ENCODE measurements at regions not wholly inside any gene's neighbourhood (a gene's known extent, or its start where the extent isn't known, plus 50 kb on each side); places are given as distances from the start of the nearest gene placed in this dataset.

DNA sequence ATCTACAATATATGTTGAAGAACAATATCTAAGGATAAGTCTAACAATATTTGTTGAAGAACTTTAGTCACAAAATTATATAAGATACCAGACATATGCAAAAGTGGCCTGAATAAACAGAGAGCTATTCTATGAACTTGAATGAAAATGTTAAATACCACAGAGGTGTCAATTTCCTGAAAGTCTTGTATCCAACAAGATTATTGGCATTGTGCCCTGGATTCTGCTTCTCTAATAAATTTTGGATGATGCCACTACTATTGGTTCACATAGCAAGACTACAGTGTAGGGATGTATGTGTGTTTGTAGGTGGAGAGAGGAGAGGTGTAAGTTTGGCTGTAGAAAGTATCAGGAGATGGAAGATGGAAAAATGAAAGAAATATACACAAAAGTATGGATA, 731.8 kb upstream of the RGMB start:
- FAIRE-seq (no peak), DNase-seq (ENCODE audit: insufficient read length, low spot score) (no peak)
- TF ChIP-seq TAF1 (IDR thresholded peaks at IDR 0.05; ENCODE audit: low read depth, low read length) (no peak), POLR2AphosphoS5 (IDR thresholded peaks at IDR 0.05; ENCODE audit: low read depth, low read length) (no peak), SPI1 (IDR thresholded peaks at IDR 0.05; ENCODE audit: low read depth, low read length) (no peak), POU2F2 (IDR thresholded peaks at IDR 0.05; ENCODE audit: low read depth, low read length) (no peak), PAX5 (IDR thresholded peaks at IDR 0.05; ENCODE audit: insufficient read depth, low read length, severe bottlenecking) (no peak), POLR2A (IDR thresholded peaks at IDR 0.05; ENCODE audit: low read depth, low read length) (no peak)

DNA sequence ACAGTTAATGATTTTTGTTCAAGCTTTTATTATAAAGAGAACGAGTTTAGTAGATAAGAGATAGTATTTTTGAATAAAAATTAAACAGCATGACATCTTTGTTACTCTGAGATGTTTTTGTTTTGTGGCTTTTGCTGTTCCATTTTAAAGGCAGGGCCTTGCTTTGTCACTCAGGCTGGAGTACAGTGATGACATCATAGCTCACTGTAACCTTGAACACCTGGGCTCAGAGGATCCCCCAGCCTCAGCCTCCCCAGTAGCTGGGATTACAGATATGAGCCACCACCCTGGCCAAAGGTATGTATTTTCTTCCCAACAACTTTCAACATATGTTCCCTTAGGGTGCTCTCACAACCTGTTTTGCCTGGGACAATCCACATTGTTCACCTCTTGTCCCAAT, 730.9 kb upstream of the RGMB start:
- TF ChIP-seq SPI1 (IDR thresholded peaks at IDR 0.05; ENCODE audit: low read depth, low read length) (no peak), POU2F2 (IDR thresholded peaks at IDR 0.05; ENCODE audit: low read depth, low read length) (no peak), POLR2A (IDR thresholded peaks at IDR 0.05; ENCODE audit: low read depth, low read length) (no peak), TAF1 (IDR thresholded peaks at IDR 0.05; ENCODE audit: low read depth, low read length) (no peak), PAX5 (IDR thresholded peaks at IDR 0.05; ENCODE audit: insufficient read depth, low read length, severe bottlenecking) (no peak), POLR2AphosphoS5 (IDR thresholded peaks at IDR 0.05; ENCODE audit: low read depth, low read length) (no peak)
- FAIRE-seq: no peak
- DNase-seq (ENCODE audit: insufficient read length, low spot score): no peak

DNA sequence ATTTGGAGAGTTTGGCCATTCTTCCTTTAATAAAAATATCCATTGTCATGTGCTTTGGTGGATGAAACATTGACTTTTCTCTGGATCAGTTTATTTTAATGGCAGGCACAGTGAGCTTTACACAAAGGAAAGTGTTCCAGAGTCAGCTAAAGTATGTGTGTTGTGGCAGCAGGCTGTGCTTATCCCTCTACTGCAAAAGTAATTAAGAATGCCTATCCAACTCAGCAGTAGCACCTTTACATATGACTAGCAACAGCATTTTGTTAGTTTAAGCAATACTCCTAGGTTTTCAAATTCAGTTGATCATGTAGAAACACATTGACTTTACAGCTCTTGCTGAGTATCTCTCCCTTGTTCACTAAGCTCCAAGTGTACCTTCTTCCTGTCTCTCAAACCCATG, 730.5 kb upstream of the RGMB start:
- FAIRE-seq (no peak), DNase-seq (ENCODE audit: insufficient read length, low spot score) (no peak)
- no peak for TF ChIP-seq POLR2A (IDR thresholded peaks at IDR 0.05; ENCODE audit: low read depth, low read length)
- no peak for TF ChIP-seq POU2F2 (IDR thresholded peaks at IDR 0.05; ENCODE audit: low read depth, low read length)
- TF ChIP-seq TAF1 (IDR thresholded peaks at IDR 0.05; ENCODE audit: low read depth, low read length): no peak
- no peak for TF ChIP-seq PAX5 (IDR thresholded peaks at IDR 0.05; ENCODE audit: insufficient read depth, low read length, severe bottlenecking)
- TF ChIP-seq SPI1 (IDR thresholded peaks at IDR 0.05; ENCODE audit: low read depth, low read length): no peak
- TF ChIP-seq POLR2AphosphoS5 (IDR thresholded peaks at IDR 0.05; ENCODE audit: low read depth, low read length): no peak

GRCh38 chr5:98050583-98050982, 722.9 kb upstream of the RGMB start:
- no peak for TF ChIP-seq SPI1 (IDR thresholded peaks at IDR 0.05; ENCODE audit: low read depth, low read length)
- TF ChIP-seq POLR2AphosphoS5 (IDR thresholded peaks at IDR 0.05; ENCODE audit: low read depth, low read length): no peak
- no peak for TF ChIP-seq PAX5 (IDR thresholded peaks at IDR 0.05; ENCODE audit: insufficient read depth, low read length, severe bottlenecking)
- no peak for TF ChIP-seq POU2F2 (IDR thresholded peaks at IDR 0.05; ENCODE audit: low read depth, low read length)
- no peak for TF ChIP-seq TAF1 (IDR thresholded peaks at IDR 0.05; ENCODE audit: low read depth, low read length)
- no peak for TF ChIP-seq POLR2A (IDR thresholded peaks at IDR 0.05; ENCODE audit: low read depth, low read length)
- no peak for FAIRE-seq
- no peak for DNase-seq (ENCODE audit: insufficient read length, low spot score)

DNA sequence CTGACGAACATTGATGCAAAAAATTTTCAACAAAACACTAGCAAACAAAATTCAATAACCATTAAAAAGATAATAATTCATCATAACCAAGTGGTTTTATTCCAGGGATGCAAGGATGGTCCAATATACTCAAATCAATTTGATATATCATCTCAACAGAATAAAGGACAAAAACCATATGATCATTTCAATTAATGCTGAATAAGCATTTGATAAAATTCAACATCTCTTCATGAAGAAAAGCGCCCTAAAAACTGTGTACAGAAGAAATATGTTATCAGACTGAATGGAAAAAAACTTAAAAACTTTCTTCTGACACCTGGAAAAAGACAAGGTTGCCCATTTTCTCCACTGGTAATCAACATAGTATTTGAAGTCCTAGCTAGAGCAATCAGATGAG, 720.3 kb upstream of the RGMB start:
- FAIRE-seq (no peak), DNase-seq (ENCODE audit: insufficient read length, low spot score) (no peak)
- TF ChIP-seq POLR2A (IDR thresholded peaks at IDR 0.05; ENCODE audit: low read depth, low read length) (no peak), PAX5 (IDR thresholded peaks at IDR 0.05; ENCODE audit: insufficient read depth, low read length, severe bottlenecking) (no peak), TAF1 (IDR thresholded peaks at IDR 0.05; ENCODE audit: low read depth, low read length) (no peak), POU2F2 (IDR thresholded peaks at IDR 0.05; ENCODE audit: low read depth, low read length) (no peak), SPI1 (IDR thresholded peaks at IDR 0.05; ENCODE audit: low read depth, low read length) (no peak), POLR2AphosphoS5 (IDR thresholded peaks at IDR 0.05; ENCODE audit: low read depth, low read length) (no peak)

GRCh38 chr5:98060148-98060547, 713.3 kb upstream of the RGMB start:
- TF ChIP-seq POLR2A (IDR thresholded peaks at IDR 0.05; ENCODE audit: low read depth, low read length): no peak
- no peak for TF ChIP-seq TAF1 (IDR thresholded peaks at IDR 0.05; ENCODE audit: low read depth, low read length)
- no peak for TF ChIP-seq POU2F2 (IDR thresholded peaks at IDR 0.05; ENCODE audit: low read depth, low read length)
- no peak for TF ChIP-seq SPI1 (IDR thresholded peaks at IDR 0.05; ENCODE audit: low read depth, low read length)
- no peak for TF ChIP-seq PAX5 (IDR thresholded peaks at IDR 0.05; ENCODE audit: insufficient read depth, low read length, severe bottlenecking)
- no peak for TF ChIP-seq POLR2AphosphoS5 (IDR thresholded peaks at IDR 0.05; ENCODE audit: low read depth, low read length)
- FAIRE-seq: no peak
- no peak for DNase-seq (ENCODE audit: insufficient read length, low spot score)

GRCh38 chr5:98064118-98064685, 709.3 kb upstream of the RGMB start:
- TF ChIP-seq SPI1 (IDR thresholded peaks at IDR 0.05; ENCODE audit: low read depth, low read length) (no peak), POU2F2 (IDR thresholded peaks at IDR 0.05; ENCODE audit: low read depth, low read length) (no peak), PAX5 (IDR thresholded peaks at IDR 0.05; ENCODE audit: insufficient read depth, low read length, severe bottlenecking) (no peak), TAF1 (IDR thresholded peaks at IDR 0.05; ENCODE audit: low read depth, low read length) (no peak), POLR2AphosphoS5 (IDR thresholded peaks at IDR 0.05; ENCODE audit: low read depth, low read length) (no peak), POLR2A (IDR thresholded peaks at IDR 0.05; ENCODE audit: low read depth, low read length) (no peak)
- FAIRE-seq: no peak
- DNase-seq (ENCODE audit: insufficient read length, low spot score): no peak

- TF ChIP-seq TAF1 (IDR thresholded peaks at IDR 0.05; ENCODE audit: low read depth, low read length) (no peak), POU2F2 (IDR thresholded peaks at IDR 0.05; ENCODE audit: low read depth, low read length) (no peak), PAX5 (IDR thresholded peaks at IDR 0.05; ENCODE audit: insufficient read depth, low read length, severe bottlenecking) (no peak), POLR2A (IDR thresholded peaks at IDR 0.05; ENCODE audit: low read depth, low read length) (no peak), SPI1 (IDR thresholded peaks at IDR 0.05; ENCODE audit: low read depth, low read length) (no peak), POLR2AphosphoS5 (IDR thresholded peaks at IDR 0.05; ENCODE audit: low read depth, low read length) (no peak)
- FAIRE-seq: no peak
- no peak for DNase-seq (ENCODE audit: insufficient read length, low spot score)
These were observed 708.1 kb upstream of the RGMB start for GRCh38 chr5:98065261-98065909.

DNA sequence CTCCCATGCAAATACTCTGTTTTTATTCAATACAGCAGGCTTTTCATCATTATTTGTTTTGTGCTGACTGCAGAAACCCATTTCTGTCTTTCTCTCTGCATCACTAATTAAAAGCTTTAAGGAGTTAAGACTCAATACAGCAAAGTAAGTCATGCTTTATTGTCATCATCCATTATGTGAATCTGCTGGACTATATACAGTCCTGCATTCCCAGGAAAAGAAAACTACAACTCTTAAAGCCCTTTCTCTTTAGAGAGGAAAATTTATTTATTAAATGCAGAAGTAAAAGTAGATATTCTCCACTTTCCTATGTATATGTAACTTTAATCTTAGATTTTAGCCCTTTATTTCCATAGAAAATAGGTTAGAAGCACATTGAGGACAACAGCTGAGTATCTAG, 706.6 kb upstream of the RGMB start:
- DNase-seq (ENCODE audit: insufficient read length, low spot score) (no peak), FAIRE-seq (no peak)
- TF ChIP-seq POU2F2 (IDR thresholded peaks at IDR 0.05; ENCODE audit: low read depth, low read length) (no peak), TAF1 (IDR thresholded peaks at IDR 0.05; ENCODE audit: low read depth, low read length) (no peak), POLR2A (IDR thresholded peaks at IDR 0.05; ENCODE audit: low read depth, low read length) (no peak), PAX5 (IDR thresholded peaks at IDR 0.05; ENCODE audit: insufficient read depth, low read length, severe bottlenecking) (no peak), SPI1 (IDR thresholded peaks at IDR 0.05; ENCODE audit: low read depth, low read length) (no peak), POLR2AphosphoS5 (IDR thresholded peaks at IDR 0.05; ENCODE audit: low read depth, low read length) (no peak)
